ENCODE measurements at regions not wholly inside any gene's neighbourhood (a gene's known extent, or its start where the extent isn't known, plus 50 kb on each side); places are given as distances from the start of the nearest gene placed in this dataset.

DNA sequence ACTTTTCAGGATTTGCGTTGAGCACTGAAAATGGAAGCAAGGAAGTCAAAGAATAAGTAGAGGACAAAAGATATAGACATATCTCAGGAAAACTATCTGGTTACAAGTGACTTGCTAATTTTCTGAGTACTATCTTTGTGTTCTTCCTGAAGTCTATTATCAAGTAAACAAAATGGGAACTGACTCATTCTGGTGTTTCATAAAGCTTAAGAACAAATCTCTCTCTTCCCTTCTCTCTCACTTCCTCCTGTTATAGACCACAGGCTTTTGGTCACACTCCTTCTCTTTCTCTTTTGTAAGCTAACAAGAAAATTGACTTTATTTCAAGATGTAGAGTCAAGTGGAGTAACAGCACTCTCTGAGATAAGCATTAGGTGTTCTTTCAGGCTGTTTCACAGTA is 406.6 kb upstream of the SYT1 start:
- POLR2A ChIA-PET = no interaction called here
- H3K36me3 ChIP-seq (ENCODE audit: control insufficient read depth in 2 of 2, extremely low read depth in 1 of 2, insufficient read depth in 2 of 2, low read length in 2 of 2) = no peaks in the 10 kb centered on the region
- no peak overlapping the region for H2AFZ ChIP-seq (ENCODE audit: low read depth, low read length)
- TF ChIP-seq GATA2 (IDR thresholded peaks at IDR 0.05; ENCODE audit: insufficient read depth, insufficient read length, low read depth, low read length) (no peak), FOS (IDR thresholded peaks at IDR 0.05; ENCODE audit: borderline replicate concordance, insufficient read depth, low read length) (peak; percentile 59)
- no TSS peak for BruUV-seq (replicated peaks)
- FAIRE-seq = no peak
- no peaks in the 10 kb centered on the region for H3K4me1 ChIP-seq (ENCODE audit: control insufficient read depth, extremely low read depth, insufficient read depth, low read length)
- no peak overlapping the region for H3K4me3 ChIP-seq (replicated peaks in 1 of 3; ENCODE audit: insufficient read depth in 1 of 3, low read depth in 1 of 3, low read length in 3 of 3)
- intact Hi-C loops (cut with micrococcal nuclease) = no loop called here
- H3K27ac ChIP-seq (ENCODE audit: insufficient read depth, low read depth, low read length) = no peak overlapping the region
- no peaks in the 10 kb centered on the region for H3K27me3 ChIP-seq (ENCODE audit: control insufficient read depth in 2 of 2, insufficient read depth in 2 of 2, low read length in 2 of 2)
- DNase-seq (ENCODE audit: low read depth, low spot score) = no peak
- H3K79me2 ChIP-seq (ENCODE audit: control insufficient read depth, insufficient read depth, low read length) = no peaks in the 10 kb centered on the region
- no peak overlapping the region for H3K4me2 ChIP-seq (ENCODE audit: insufficient read depth, low read length)
- dilution Hi-C loops (cut with MboI; ENCODE audit: extremely low pct_ligation_motif_present, low sequenced_read_pairs) = no loop called here
- CTCF ChIA-PET = interaction anchor here (1.7 to 1.8 kb wide), 2 partner anchors 13 to 22 kb away, joined by 4 to 10 read pairs; no protein-coding TSS in a partner anchor
- no peak overlapping the region for H3K9ac ChIP-seq (replicated peaks; ENCODE audit: extremely low read depth, insufficient read depth, low read length)
- H3K9me3 ChIP-seq (replicated peaks; ENCODE audit: control insufficient read depth, insufficient read depth, low read length) = no peaks in the 10 kb centered on the region
- no peaks in the 10 kb centered on the region for H3K9me1 ChIP-seq (replicated peaks; ENCODE audit: control insufficient read depth, extremely low read depth, insufficient read depth, low read length)
- H4K20me1 ChIP-seq (replicated peaks; ENCODE audit: control insufficient read depth, extremely low read depth, insufficient read depth, low read length) = no peaks in the 10 kb centered on the region

DNA sequence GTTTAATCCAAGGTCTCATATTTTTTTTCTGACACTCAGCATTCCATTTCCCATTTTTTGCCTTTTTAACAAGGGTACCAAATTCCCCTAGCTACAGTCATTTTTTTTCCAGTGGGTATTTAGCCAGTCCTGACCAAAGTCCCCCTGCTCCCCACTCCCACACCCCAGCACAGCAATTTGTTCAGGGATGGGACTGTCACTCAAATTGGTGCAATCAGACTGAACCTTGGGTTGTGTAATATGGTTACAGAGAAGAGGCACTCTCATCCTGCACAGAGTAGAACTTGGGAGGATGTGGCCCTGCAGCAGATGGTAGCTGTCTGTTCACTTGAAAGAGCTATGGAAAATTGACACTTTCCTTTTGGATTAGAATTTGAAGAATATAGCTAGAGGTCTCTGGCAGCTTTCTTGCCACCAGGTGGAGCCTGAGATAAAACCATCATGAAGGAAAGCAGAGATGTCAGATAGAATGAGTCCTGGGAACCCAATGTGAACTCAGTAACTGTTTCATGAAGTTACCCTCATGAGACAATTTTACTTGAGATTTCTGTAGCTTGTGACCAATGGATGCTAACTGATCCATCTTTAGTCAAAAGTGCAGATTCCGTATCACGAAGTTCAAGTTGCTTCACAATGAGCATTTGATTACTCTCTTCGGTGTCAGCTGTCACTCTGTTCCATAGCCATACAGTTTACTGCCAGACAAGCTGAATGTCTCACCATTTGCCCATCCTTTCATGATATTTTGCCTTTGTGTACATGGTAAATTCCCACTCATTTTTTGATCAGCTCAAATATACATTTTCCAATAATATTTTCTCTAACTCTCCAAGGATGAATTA is 394.0 kb upstream of the SYT1 start:
- ChIA-PET POLR2A (interaction anchor here (1.6 kb wide), 1 partner anchor 394 kb away, joined by 4 read pairs; the partner anchor contains the start of gene SYT1), CTCF (interaction anchor here (0.6 to 5.9 kb wide), 57 partner anchors 8 to 1746 kb away, joined by 3 to 136 read pairs (median 4); partner anchors contain the start of gene SYT1)
- FAIRE-seq (peak; percentile 57), DNase-seq (ENCODE audit: low read depth, low spot score) (peak; percentile 57)
- H3K36me3 ChIP-seq (ENCODE audit: control insufficient read depth in 2 of 2, extremely low read depth in 1 of 2, insufficient read depth in 2 of 2, low read length in 2 of 2) = no peaks in the 10 kb centered on the region
- no peaks in the 10 kb centered on the region for H3K79me2 ChIP-seq (ENCODE audit: control insufficient read depth, insufficient read depth, low read length)
- no peak overlapping the region for H2AFZ ChIP-seq (ENCODE audit: low read depth, low read length)
- intact Hi-C loops (cut with micrococcal nuclease) (loop anchor here (1.0 to 10.0 kb wide), 5 partner anchors 394 to 904 kb away; partner anchors contain the start of gene SYT1), dilution Hi-C loops (cut with MboI; ENCODE audit: extremely low pct_ligation_motif_present, low sequenced_read_pairs) (no loop called here)
- TF ChIP-seq POLR2AphosphoS5 (IDR thresholded peaks at IDR 0.05; ENCODE audit: insufficient read depth, low read depth, low read length) (no peak), JUN (IDR thresholded peaks at IDR 0.05; ENCODE audit: borderline replicate concordance, insufficient read depth, insufficient read length, low read depth) (no peak)
- TF ChIP-seq, protein P1, sequence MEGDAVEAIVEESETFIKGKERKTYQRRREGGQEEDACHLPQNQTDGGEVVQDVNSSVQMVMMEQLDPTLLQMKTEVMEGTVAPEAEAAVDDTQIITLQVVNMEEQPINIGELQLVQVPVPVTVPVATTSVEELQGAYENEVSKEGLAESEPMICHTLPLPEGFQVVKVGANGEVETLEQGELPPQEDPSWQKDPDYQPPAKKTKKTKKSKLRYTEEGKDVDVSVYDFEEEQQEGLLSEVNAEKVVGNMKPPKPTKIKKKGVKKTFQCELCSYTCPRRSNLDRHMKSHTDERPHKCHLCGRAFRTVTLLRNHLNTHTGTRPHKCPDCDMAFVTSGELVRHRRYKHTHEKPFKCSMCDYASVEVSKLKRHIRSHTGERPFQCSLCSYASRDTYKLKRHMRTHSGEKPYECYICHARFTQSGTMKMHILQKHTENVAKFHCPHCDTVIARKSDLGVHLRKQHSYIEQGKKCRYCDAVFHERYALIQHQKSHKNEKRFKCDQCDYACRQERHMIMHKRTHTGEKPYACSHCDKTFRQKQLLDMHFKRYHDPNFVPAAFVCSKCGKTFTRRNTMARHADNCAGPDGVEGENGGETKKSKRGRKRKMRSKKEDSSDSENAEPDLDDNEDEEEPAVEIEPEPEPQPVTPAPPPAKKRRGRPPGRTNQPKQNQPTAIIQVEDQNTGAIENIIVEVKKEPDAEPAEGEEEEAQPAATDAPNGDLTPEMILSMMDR (IDR thresholded peaks at IDR 0.05; ENCODE audit: extremely low read depth in 1 of 2, insufficient read depth in 1 of 2, low read depth in 1 of 2, low read length in 2 of 2) = peak; percentile 47 to 72
- peaks cover 0 to 10% of the 10 kb centered on the region in 2 experiments for H3K27me3 ChIP-seq (ENCODE audit: control insufficient read depth in 2 of 2, insufficient read depth in 2 of 2, low read length in 2 of 2)
- H4K20me1 ChIP-seq (replicated peaks; ENCODE audit: control insufficient read depth, extremely low read depth, insufficient read depth, low read length) = no peaks in the 10 kb centered on the region
- H3K27ac ChIP-seq (ENCODE audit: insufficient read depth, low read depth, low read length) = no peak overlapping the region
- no TSS peak for BruUV-seq (replicated peaks)
- no peaks in the 10 kb centered on the region for H3K4me1 ChIP-seq (ENCODE audit: control insufficient read depth, extremely low read depth, insufficient read depth, low read length)
- no peak overlapping the region for H3K9ac ChIP-seq (replicated peaks; ENCODE audit: extremely low read depth, insufficient read depth, low read length)
- no peaks in the 10 kb centered on the region for H3K9me3 ChIP-seq (replicated peaks; ENCODE audit: control insufficient read depth, insufficient read depth, low read length)
- H3K9me1 ChIP-seq (replicated peaks; ENCODE audit: control insufficient read depth, extremely low read depth, insufficient read depth, low read length) = no peaks in the 10 kb centered on the region
- no peak overlapping the region for H3K4me2 ChIP-seq (ENCODE audit: insufficient read depth, low read length)
- H3K4me3 ChIP-seq (replicated peaks in 1 of 3; ENCODE audit: insufficient read depth in 1 of 3, low read depth in 1 of 3, low read length in 3 of 3) = no peak overlapping the region
